Keratinocyte (primary cell): ENCODE measurements at regions not wholly inside any gene's neighbourhood (a gene's known extent, or its start where the extent isn't known, plus 50 kb on each side); places are given as distances from the start of the nearest gene placed in this dataset.

Source experiments
- DNase-seq: peaks from one replicate; pipeline ENCODE4 v3.0.0-alpha.2; 2011; ENCODE audit warnings: low read depth, missing footprints, low spot score
- FAIRE-seq: peaks from 2 replicates; lab custom pipeline; 2011; peaks lifted over from hg19 to GRCh38; lab: Jason Lieb, UNC
- H2AFZ ChIP-seq: 2 replicates; pipeline ENCODE4 v1.6.0; 2012; ENCODE audit warnings: low read length, control low read depth, inconsistent platforms; ENCODE audit not compliant: control insufficient read depth
- H3K27ac ChIP-seq: 2 replicates; pipeline ENCODE4 v1.5.1; 2011; ENCODE audit warnings: low read length; ENCODE audit not compliant: control insufficient read depth, insufficient read depth
- H3K27me3 ChIP-seq: 3 replicates; pipeline ENCODE4 v1.6.0; 2011; ENCODE audit warnings: low read length; ENCODE audit not compliant: control insufficient read depth, insufficient read depth; ENCODE audit errors: extremely low read depth
- H3K36me3 ChIP-seq, 2 experiments: 2 replicates in 1 of 2; 3 replicates in 1 of 2; pipeline ENCODE4 v1.5.1; 2011; ENCODE audit warnings: low read length in 2 of 2, mild to moderate bottlenecking in 1 of 2; ENCODE audit not compliant: control insufficient read depth in 2 of 2, insufficient read depth in 2 of 2; ENCODE audit errors: extremely low read depth in 1 of 2
- H3K4me1 ChIP-seq: 3 replicates; pipeline ENCODE4 v1.5.1; 2011; ENCODE audit warnings: low read length; ENCODE audit not compliant: control insufficient read depth, insufficient read depth; ENCODE audit errors: extremely low read depth
- H3K4me2 ChIP-seq: 3 replicates; pipeline ENCODE4 v1.6.0; 2011; ENCODE audit warnings: low read depth, low read length; ENCODE audit not compliant: control insufficient read depth, insufficient read depth; ENCODE audit errors: extremely low read depth
- H3K4me3 ChIP-seq, 3 experiments: fragments of 200-600 bp in 1 of 3; sonication (generic) in 1 of 3; 2 replicates in 2 of 3; 3 replicates in 1 of 3; pipeline ENCODE4 v1.5.1; 2011 to 2016; ENCODE audit warnings: low read length in 3 of 3, mild to moderate bottlenecking in 3 of 3, control low read depth in 2 of 3, inconsistent platforms in 1 of 3, low read depth in 1 of 3, mixed read lengths in 1 of 3, mixed run types in 1 of 3, moderate library complexity in 1 of 3; ENCODE audit not compliant: control insufficient read depth in 2 of 3, insufficient read depth in 2 of 3; ENCODE audit errors: extremely low read depth in 1 of 3
- H3K79me2 ChIP-seq: 2 replicates; pipeline ENCODE4 v1.6.0; 2012; ENCODE audit warnings: low read length; ENCODE audit not compliant: control insufficient read depth, insufficient read depth
- H3K9ac ChIP-seq: 3 replicates; pipeline ENCODE4 v1.6.0; 2011; ENCODE audit warnings: low read length; ENCODE audit not compliant: control insufficient read depth, insufficient read depth; ENCODE audit errors: extremely low read depth
- H3K9me1 ChIP-seq: 3 replicates; pipeline ENCODE4 v1.6.0; 2011; ENCODE audit warnings: low read length; ENCODE audit not compliant: control insufficient read depth, insufficient read depth; ENCODE audit errors: extremely low read depth
- H3K9me3 ChIP-seq: 2 replicates; pipeline ENCODE4 v1.5.1; 2012; ENCODE audit warnings: low read depth, low read length; ENCODE audit not compliant: control insufficient read depth
- H4K20me1 ChIP-seq: 3 replicates; pipeline ENCODE4 v1.6.0; 2011; ENCODE audit warnings: low read length; ENCODE audit not compliant: control insufficient read depth, insufficient read depth; ENCODE audit errors: extremely low read depth
- CTCF ChIP-seq, 3 experiments: IDR thresholded peaks in 1 of 3; conservative IDR thresholded peaks in 1 of 3; optimal IDR thresholded peaks in 1 of 3; 2 replicates in 2 of 3; 3 replicates in 1 of 3; pipeline versions ENCODE3 to v1.5.1; 2011; ENCODE audit warnings: low read length in 3 of 3, mild to moderate bottlenecking in 3 of 3, moderate library complexity in 2 of 3, control low read depth in 1 of 3, inconsistent platforms in 1 of 3; ENCODE audit not compliant: insufficient read depth in 2 of 3; ENCODE audit errors: extremely low read depth in 1 of 3
- EZH2 ChIP-seq: IDR thresholded peaks from one replicate; pipeline ENCODE4 v1.6.1; 2012; ENCODE audit warnings: inconsistent platforms, mild to moderate bottlenecking, low read length, moderate library complexity
- dilution Hi-C: fragments of 300-500 bp; cut with MboI; formaldehyde crosslinking; loops from one replicate; pipeline ENCODE4 v1.7.0; 2020; ENCODE audit warnings: low sequenced_read_pairs; ENCODE audit not compliant: extremely low pct_ligation_motif_present

GRCh38 chr6:141562851-141563763 is 569.6 kb upstream of the GJE1 start:
- Histone ChIP-seq H3K79me2 (no peaks in the 10 kb centered on the region), H3K9ac (peak overlapping the region; percentile 18), H3K9me3 (no peaks in the 10 kb centered on the region), H4K20me1 (no peaks in the 10 kb centered on the region), H3K4me2 (peak overlapping the region; percentile 68), H2AFZ (peak overlapping the region; percentile 88), H3K27me3 (no peaks in the 10 kb centered on the region), H3K27ac (no peak overlapping the region), H3K4me1 (peaks cover 6% of the 10 kb centered on the region), H3K9me1 (no peaks in the 10 kb centered on the region), H3K36me3 (no peaks in the 10 kb centered on the region), H3K4me3 (peak overlapping the region in 1 of 3 experiments; percentile 8)
- dilution Hi-C loops = no loop called here
- peak; percentile 68 to 80 (median 74) for TF ChIP-seq CTCF (optimal IDR thresholded peaks at IDR 0.05 in 1 of 3, IDR thresholded peaks at IDR 0.05 in 1 of 3, conservative IDR thresholded peaks at IDR 0.05 in 1 of 3; ENCODE audit: extremely low read depth in 1 of 3, insufficient read depth in 2 of 3, low read length in 3 of 3)
- no peak for TF ChIP-seq EZH2
- peak; percentile 33 for DNase-seq
- FAIRE-seq = peak; percentile 77

DNA sequence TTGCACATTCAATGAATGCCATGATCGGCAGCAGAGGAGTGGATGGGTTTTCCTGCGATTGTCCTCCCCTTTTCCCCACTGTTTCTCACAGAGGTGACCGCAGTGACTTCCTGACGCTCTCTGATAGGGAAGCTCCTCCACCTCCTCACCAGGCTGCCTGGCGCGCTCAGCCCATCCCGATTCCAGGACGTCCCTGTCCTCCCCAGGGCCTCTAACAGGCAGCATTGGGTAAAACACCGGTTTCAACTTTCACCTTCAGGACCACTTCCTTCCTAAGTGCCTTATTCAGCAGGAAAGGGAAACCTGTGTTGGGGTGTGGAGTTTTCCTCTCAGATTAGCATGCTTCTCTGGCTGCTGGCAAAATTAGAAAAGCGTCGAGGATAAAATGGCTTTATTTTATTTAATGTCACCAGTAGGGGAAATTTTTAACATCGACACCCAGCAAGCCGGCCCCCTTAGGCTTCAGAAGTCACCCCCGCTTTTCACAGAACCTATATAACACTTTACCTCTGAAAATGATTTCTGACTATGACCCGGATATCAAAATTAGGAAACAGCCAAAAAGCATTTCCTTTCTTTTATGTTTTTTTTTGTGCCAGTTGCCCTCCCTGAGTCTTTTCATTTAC is 570.4 kb upstream of the GJE1 start:
- dilution Hi-C loops = no loop called here
- Histone ChIP-seq H3K27ac (no peak overlapping the region), H3K4me3 (peak overlapping the region in 1 of 3 experiments; percentile 29), H3K79me2 (no peaks in the 10 kb centered on the region), H3K9me1 (no peaks in the 10 kb centered on the region), H3K36me3 (no peaks in the 10 kb centered on the region), H3K4me1 (peaks cover 6% of the 10 kb centered on the region), H3K4me2 (peak overlapping the region; percentile 68), H4K20me1 (no peaks in the 10 kb centered on the region), H3K9me3 (no peaks in the 10 kb centered on the region), H2AFZ (peak overlapping the region; percentile 88), H3K27me3 (no peaks in the 10 kb centered on the region), H3K9ac (peak overlapping the region; percentile 18)
- TF ChIP-seq EZH2 (no peak), CTCF (optimal IDR thresholded peaks at IDR 0.05 in 1 of 3, IDR thresholded peaks at IDR 0.05 in 1 of 3, conservative IDR thresholded peaks at IDR 0.05 in 1 of 3; ENCODE audit: extremely low read depth in 1 of 3, insufficient read depth in 2 of 3, low read length in 3 of 3) (no peak)
- DNase-seq (no peak), FAIRE-seq (peak; percentile 44)
